ENCODE measurements at regions not wholly inside any gene's neighbourhood (a gene's known extent, or its start where the extent isn't known, plus 50 kb on each side); places are given as distances from the start of the nearest gene placed in this dataset.
"Not testable (repeated sequence)": the region's sequence is repeated elsewhere in the genome, so short reads cannot be mapped to it uniquely, and the experiment has no call there.

GRCh38 chr2:114294741-114295140 is 147.7 kb upstream of the DPP10 start (continued):
- no peak for TF ChIP-seq ZBED4 (CRISPR knock-in tag; IDR thresholded peaks at IDR 0.05; ENCODE audit: borderline replicate concordance)
- TF ChIP-seq ZNF749 (CRISPR knock-in tag; IDR thresholded peaks at IDR 0.05; ENCODE audit: borderline replicate concordance), result no peak
- TF ChIP-seq ZNF841 (CRISPR knock-in tag; IDR thresholded peaks at IDR 0.05; ENCODE audit: borderline replicate concordance), result no peak
- TF ChIP-seq SP140L (CRISPR knock-in tag; IDR thresholded peaks at IDR 0.05; ENCODE audit: borderline replicate concordance), result no peak
- no peak for TF ChIP-seq ZNF720 (CRISPR knock-in tag; IDR thresholded peaks at IDR 0.05)
- no peak for TF ChIP-seq ZFP41 (CRISPR knock-in tag; IDR thresholded peaks at IDR 0.05; ENCODE audit: borderline replicate concordance)
- TF ChIP-seq ZNF546 (CRISPR knock-in tag; conservative IDR thresholded peaks at IDR 0.05), result no peak

GRCh38 chr2:114300351-114300750 is 142.1 kb upstream of the DPP10 start:
- H3K79me2 ChIP-seq (ENCODE audit: insufficient read depth, low read length); intact Hi-C loops (cut with micrococcal nuclease; ENCODE audit: unreplicated experiment); H4K20me1 ChIP-seq (ENCODE audit: insufficient read depth, low read length); H3K4me2 ChIP-seq (ENCODE audit: low read depth, low read length); H3K27me3 ChIP-seq (ENCODE audit: control insufficient read depth in 1 of 2, insufficient read depth in 2 of 2, low read length in 2 of 2); H3K36me3 ChIP-seq (replicated peaks in 1 of 2; ENCODE audit: control insufficient read depth in 1 of 2, insufficient read depth in 2 of 2, low read length in 2 of 2); in situ Hi-C loops (cut with HindIII; ENCODE audit: extremely low pct_ligation_motif_present, low pct_unique_long_range_greater_than_20kb); H2AFZ ChIP-seq (ENCODE audit: low read length); H3K27ac ChIP-seq (ENCODE audit: extremely low read length, insufficient read depth, low read length); H3K4me3 ChIP-seq (replicated peaks in 1 of 3; ENCODE audit: insufficient read depth in 1 of 3, low read depth in 2 of 3, low read length in 3 of 3); POLR2A ChIA-PET; DNase-seq (ENCODE audit: low spot score); CTCF ChIA-PET (ENCODE audit: low intra/inter-chr PET ratio, low total read pairs); FAIRE-seq; ATAC-seq; BruUV-seq (replicated peaks); H3K9ac ChIP-seq (ENCODE audit: insufficient read depth, low read depth, low read length); H3K9me3 ChIP-seq (ENCODE audit: low read length): not testable (repeated sequence)
- WGBS (ENCODE audit: low lambda C conversion rate), result 55% methylated on average over 3 of the region's 3 CpGs
- H3K4me1 ChIP-seq (ENCODE audit: insufficient read depth, low read length), result peaks cover 12% of the 10 kb centered on the region
